ENCODE measurements at regions not wholly inside any gene's neighbourhood (a gene's known extent, or its start where the extent isn't known, plus 50 kb on each side); places are given as distances from the start of the nearest gene placed in this dataset.

DNA sequence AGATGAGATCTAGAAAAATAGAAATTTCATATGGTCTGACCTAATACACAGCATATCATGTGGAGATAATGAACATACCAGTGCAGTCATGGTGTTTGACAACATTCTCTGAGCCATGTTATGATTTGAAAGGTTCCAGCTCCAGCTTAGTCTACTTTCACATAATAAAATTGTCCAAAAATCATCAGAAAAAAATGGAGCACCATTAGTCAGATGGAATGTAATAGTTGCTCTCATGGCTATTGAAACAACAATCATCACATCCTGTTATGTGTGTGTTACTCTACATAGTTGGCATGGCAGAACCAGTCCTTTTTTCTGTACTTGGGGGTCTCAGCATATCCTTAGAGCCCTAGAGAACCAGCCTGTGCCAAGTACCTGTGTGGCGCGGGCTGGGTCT is 678.9 kb upstream of the FANCL start:
- TF ChIP-seq, protein P1, sequence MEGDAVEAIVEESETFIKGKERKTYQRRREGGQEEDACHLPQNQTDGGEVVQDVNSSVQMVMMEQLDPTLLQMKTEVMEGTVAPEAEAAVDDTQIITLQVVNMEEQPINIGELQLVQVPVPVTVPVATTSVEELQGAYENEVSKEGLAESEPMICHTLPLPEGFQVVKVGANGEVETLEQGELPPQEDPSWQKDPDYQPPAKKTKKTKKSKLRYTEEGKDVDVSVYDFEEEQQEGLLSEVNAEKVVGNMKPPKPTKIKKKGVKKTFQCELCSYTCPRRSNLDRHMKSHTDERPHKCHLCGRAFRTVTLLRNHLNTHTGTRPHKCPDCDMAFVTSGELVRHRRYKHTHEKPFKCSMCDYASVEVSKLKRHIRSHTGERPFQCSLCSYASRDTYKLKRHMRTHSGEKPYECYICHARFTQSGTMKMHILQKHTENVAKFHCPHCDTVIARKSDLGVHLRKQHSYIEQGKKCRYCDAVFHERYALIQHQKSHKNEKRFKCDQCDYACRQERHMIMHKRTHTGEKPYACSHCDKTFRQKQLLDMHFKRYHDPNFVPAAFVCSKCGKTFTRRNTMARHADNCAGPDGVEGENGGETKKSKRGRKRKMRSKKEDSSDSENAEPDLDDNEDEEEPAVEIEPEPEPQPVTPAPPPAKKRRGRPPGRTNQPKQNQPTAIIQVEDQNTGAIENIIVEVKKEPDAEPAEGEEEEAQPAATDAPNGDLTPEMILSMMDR (conservative IDR thresholded peaks at IDR 0.05) = no peak
- TF ChIP-seq EZH2 (IDR thresholded peaks at IDR 0.05; ENCODE audit: low read depth) = no peak

Measured in PC-9 (cell line).